Ectodermal cell (in vitro differentiated cells): ENCODE measurements at regions not wholly inside any gene's neighbourhood (a gene's known extent, or its start where the extent isn't known, plus 50 kb on each side); places are given as distances from the start of the nearest gene placed in this dataset.
"Not testable (repeated sequence)": the region's sequence is repeated elsewhere in the genome, so short reads cannot be mapped to it uniquely, and the experiment has no call there.

Experiments used
- H3K27ac ChIP-seq: 2 replicates; pipeline ENCODE4 v1.7.0; 2013; ENCODE audit warnings: mild to moderate bottlenecking, low read depth, low read length; ENCODE audit not compliant: insufficient read depth, poor library complexity, severe bottlenecking
- H3K27me3 ChIP-seq: 2 replicates; pipeline ENCODE4 v1.7.0; 2013; ENCODE audit warnings: mild to moderate bottlenecking, low read length; ENCODE audit not compliant: insufficient read depth, control insufficient read depth, poor library complexity, severe bottlenecking
- H3K36me3 ChIP-seq: one replicate; pipeline ENCODE4 v1.7.0; 2013; ENCODE audit warnings: low read length; ENCODE audit not compliant: control insufficient read depth, insufficient read depth
- H3K4me1 ChIP-seq: one replicate; pipeline ENCODE4 v1.7.0; 2013; ENCODE audit warnings: low read length; ENCODE audit not compliant: control insufficient read depth, insufficient read depth
- H3K4me3 ChIP-seq: 2 replicates; pipeline ENCODE4 v1.7.0; 2013; ENCODE audit warnings: low read depth, low read length, control low read depth; ENCODE audit not compliant: insufficient read depth
- H3K9me3 ChIP-seq: 2 replicates; pipeline ENCODE4 v1.7.0; 2013; ENCODE audit warnings: mild to moderate bottlenecking, low read length, moderate library complexity; ENCODE audit not compliant: control insufficient read depth
- WGBS, 2 experiments: methylation state at CpG; one replicate each; pipeline ENCODE4 v1.1.7; 2013; ENCODE audit warnings: missing lambda C conversion rate in 2 of 2; 5-methylcytosine and 5-hydroxymethylcytosine counted together

DNA sequence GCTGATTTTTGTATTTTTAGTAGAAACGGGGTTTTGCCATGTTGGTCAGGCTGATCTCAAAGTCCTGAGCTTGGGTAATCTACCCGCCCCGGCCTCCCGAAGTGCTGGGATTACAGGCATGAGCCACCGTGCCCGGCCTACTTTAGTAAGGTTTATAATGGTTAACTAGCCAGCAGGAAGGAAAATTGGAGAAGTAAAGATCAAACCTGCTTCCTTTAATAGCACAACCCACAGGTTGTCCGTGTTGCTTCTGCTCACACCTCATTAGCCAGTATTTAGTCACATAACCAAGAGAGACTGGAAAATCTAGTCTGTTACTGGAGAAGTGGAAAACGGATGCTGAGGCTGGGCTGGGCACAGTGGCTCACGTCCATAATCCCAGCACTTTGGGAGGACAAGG, 51.9 kb upstream of the TBL1XR1 start:
- Histone ChIP-seq H3K4me1 (no peaks in the 10 kb centered on the region), H3K27me3 (no peaks in the 10 kb centered on the region), H3K4me3 (no peak overlapping the region), H3K27ac (no peak overlapping the region), H3K36me3 (no peaks in the 10 kb centered on the region), H3K9me3 (no peaks in the 10 kb centered on the region)
- 93 to 94% methylated on average over 9 of the region's 9 CpGs for WGBS, 2 experiments

DNA sequence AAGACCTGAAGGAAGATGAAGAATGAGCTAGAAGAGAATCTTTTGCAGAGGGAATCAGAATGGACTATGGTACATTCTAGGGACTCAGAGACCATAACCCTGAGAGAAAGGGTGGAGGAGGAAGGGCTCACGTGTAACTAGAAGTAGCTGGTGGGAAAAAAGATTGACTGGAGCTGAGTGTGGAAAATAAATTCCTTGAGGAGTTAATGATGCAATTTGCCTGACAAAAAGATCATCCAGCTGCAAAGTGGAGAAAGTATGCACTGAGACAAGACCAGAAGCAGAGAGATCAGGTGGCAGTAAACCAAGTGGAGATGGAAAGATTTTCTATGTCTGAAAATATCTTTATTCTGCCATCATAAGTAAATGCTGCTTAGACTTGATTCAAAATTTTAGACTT, 52.9 kb upstream of the TBL1XR1 start:
- no peaks in the 10 kb centered on the region for H3K36me3 ChIP-seq
- H3K9me3 ChIP-seq = no peaks in the 10 kb centered on the region
- H3K27ac ChIP-seq = no peak overlapping the region
- WGBS, 2 experiments = 37 to 51% methylated on average over 1 of the region's 1 CpG
- no peak overlapping the region for H3K4me3 ChIP-seq
- H3K4me1 ChIP-seq = no peaks in the 10 kb centered on the region
- no peaks in the 10 kb centered on the region for H3K27me3 ChIP-seq

DNA sequence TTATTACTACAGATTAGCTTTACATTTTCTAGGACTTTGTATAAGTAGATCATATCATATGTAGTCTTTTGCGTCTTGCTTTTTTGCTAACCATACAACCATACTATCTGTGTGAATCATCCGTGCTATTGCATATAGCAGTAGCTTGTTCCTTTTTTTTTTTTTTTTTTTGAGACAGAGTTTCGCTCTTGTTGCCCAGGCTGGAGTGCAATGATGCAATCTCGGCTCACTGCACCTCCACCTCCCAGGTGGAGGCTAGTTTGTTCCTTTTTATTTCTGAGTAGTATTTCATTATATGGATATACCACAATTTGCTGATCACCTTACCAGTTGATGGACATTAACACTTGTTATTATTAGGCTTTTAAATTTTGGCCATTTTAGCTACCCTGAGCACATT, 54.5 kb upstream of the TBL1XR1 start:
- no peak overlapping the region for H3K4me3 ChIP-seq
- 100% methylated on average over 1 to 2 of the region's 4 CpGs for WGBS, 2 experiments
- no peaks in the 10 kb centered on the region for H3K4me1 ChIP-seq

DNA sequence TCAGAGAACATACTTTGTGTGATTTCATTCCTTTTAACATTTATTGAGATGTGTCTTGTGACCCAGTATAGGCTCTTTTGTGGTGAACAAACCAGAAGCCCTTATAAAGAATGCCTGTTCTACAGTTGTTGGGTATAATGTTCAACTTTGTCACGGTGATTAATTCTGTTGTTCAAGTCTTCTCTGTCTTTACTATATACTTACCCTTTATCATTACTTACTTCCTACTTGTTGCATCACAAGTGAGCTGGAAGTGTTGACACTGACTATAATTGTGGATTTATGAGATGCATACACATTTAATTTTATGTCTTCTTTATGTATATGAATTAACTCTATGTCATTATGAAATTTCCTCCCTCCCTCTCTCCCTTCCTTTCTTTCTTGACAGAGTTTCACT, 59.7 kb upstream of the TBL1XR1 start:
- H3K36me3 ChIP-seq = no peaks in the 10 kb centered on the region
- H3K9me3 ChIP-seq = no peaks in the 10 kb centered on the region
- no peaks in the 10 kb centered on the region for H3K27me3 ChIP-seq
- H3K27ac ChIP-seq = no peak overlapping the region
- no CpG with 5 or more reads among the region's 1 CpG for WGBS, 2 experiments
- H3K4me1 ChIP-seq = no peaks in the 10 kb centered on the region
- H3K4me3 ChIP-seq = no peak overlapping the region

More for the DNA sequence above, 54.5 kb upstream of the TBL1XR1 start:
- H3K27ac ChIP-seq = no peak overlapping the region
- no peaks in the 10 kb centered on the region for H3K9me3 ChIP-seq
- no peaks in the 10 kb centered on the region for H3K27me3 ChIP-seq
- H3K36me3 ChIP-seq = no peaks in the 10 kb centered on the region

DNA sequence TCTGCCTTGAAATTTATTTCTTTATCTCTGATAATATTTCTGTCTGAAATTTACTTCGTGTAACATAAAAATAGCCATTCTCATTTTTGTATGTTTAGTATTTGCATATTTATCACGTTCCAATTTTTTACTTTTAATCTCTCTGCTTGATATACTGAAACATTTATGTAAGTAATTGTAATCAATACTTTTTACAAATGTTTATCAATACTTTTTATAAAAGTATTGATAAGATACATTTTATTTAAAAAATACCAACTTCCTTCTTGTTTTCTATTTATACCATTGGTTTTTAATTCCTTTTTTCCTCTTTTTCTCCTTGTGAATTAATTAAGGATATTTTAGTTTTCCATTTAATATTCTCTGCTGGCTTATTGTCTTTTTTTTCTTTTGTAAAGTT, 60.3 kb upstream of the TBL1XR1 start:
- Histone ChIP-seq H3K27me3 (no peaks in the 10 kb centered on the region), H3K36me3 (no peaks in the 10 kb centered on the region), H3K9me3 (no peaks in the 10 kb centered on the region), H3K4me3 (no peak overlapping the region), H3K4me1 (no peaks in the 10 kb centered on the region), H3K27ac (no peak overlapping the region)
- 100% methylated on average over 1 of the region's 2 CpGs; no CpG with 5 or more reads in 1 of the 2 experiments for WGBS, 2 experiments

DNA sequence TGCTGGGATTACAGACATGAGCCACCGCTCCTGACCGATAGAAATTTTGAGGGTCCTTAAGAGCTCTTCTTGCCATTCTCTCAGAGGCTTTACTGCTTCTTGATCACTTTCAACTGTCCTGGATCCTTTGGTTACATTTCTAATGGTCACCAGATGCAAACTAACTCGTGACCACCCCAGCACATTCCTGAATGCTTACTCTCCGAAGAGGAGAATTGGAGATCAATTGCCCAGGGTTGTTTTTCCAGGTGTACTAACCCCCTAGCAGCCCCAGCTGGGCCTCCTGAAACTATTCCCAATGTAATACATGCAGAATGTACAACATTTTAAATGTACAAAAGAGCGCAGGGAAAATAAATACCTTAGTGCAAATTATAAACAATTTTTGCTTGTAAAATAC, 65.1 kb upstream of the TBL1XR1 start:
- WGBS, 2 experiments = 85 to 86% methylated on average over 4 to 5 of the region's 5 CpGs
- Histone ChIP-seq H3K36me3 (no peaks in the 10 kb centered on the region), H3K27ac (no peak overlapping the region), H3K9me3 (no peaks in the 10 kb centered on the region), H3K4me1 (no peaks in the 10 kb centered on the region), H3K4me3 (no peak overlapping the region), H3K27me3 (no peaks in the 10 kb centered on the region)

DNA sequence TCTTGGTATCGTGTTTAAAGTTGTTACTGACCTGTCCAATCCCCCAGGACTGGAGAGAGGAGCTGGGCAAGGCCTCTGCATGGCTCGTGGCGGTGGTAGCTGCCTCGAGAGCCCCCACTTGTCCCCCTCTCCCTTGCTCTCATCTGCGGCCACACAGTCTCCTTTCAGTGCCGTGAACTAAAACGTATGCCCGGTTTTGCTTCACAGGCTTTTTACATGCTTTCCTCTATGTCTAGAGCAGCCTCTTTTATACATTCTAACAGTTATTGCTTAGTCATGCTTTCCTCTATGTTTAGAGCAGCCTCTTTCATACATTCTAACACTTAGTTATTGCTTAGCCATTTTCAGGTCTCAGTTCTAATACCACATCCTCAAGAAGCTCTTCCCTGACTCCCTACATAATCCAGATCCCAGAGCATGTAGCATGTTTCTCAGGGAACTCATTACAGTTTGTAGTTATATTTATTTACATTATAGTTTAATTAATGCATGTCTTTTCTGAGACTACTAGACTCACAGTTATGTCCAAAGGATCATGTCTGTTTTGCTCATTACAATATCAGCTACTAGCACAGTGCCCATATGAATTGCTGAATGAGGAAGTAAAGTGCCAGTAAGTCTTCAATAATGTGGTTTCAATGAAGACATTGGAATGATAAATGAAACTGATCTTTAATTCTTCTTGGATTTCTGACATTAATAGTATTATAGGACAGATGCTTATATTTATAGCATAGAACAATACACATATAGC, 66.5 kb upstream of the TBL1XR1 start:
- no peak overlapping the region for H3K27ac ChIP-seq
- WGBS, 2 experiments = 79% methylated on average over 8 of the region's 8 CpGs
- no peaks in the 10 kb centered on the region for H3K9me3 ChIP-seq
- H3K36me3 ChIP-seq = no peaks in the 10 kb centered on the region
- H3K4me3 ChIP-seq = no peak overlapping the region
- H3K4me1 ChIP-seq = no peaks in the 10 kb centered on the region
- no peaks in the 10 kb centered on the region for H3K27me3 ChIP-seq

DNA sequence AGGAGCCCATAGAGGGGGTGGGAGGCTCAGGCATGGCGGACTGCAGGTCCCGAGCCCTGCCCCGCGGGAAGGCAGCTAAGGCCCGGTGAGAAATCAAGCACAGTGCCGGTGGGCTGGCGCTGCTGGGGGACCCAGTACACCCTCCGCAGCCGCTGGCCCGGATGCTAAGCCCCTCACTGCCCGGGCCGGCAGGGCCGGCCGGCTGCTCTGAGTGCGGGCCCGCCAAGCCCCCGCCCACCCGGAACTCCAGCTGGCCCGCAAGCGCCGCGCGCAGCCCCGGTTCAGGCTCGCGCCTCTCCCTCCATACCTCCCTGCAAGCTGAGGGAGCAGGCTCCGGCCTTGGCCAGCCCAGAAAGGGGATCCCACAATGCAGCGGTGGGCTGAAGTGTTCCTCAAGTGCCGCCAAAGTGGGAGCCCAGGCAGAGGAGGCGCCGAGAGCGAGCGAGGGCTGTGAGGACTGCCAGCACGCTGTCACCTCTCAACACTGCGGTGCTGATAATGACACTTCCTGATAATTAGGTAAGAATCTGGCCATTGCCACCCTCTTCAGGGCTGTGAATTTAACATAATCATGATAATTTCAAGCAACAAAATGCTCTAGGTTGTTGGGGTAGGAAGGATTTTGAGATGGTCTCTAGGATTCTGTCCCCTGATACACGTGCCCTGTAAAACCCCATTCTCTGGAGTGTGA, 74.7 kb upstream of the TBL1XR1 start:
- not testable (repeated sequence) for H3K27me3 ChIP-seq, H3K27ac ChIP-seq
- 96 to 97% methylated on average over 36 of the region's 36 CpGs for WGBS, 2 experiments

DNA sequence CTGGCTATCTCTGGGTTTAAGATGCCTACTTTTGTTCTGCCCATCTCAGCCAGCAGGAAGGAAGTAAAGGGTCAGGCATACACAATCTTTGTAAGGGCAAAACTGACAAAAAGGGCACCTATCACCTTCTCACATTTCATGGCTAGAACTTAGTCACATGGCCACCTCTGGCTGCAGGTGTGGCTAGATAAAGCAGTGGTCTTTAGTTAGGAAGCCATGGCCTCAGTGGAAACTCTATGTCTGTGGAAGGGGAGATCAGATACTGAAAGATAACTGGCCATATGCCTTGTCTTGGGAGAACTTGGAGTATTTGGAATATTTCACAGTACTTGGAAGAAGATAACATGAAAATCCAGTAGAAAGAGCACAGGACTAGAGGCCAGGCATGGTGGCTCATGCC, 80.7 kb upstream of the TBL1XR1 start:
- no peak overlapping the region for H3K4me3 ChIP-seq
- H3K27me3 ChIP-seq = no peaks in the 10 kb centered on the region
- no peaks in the 10 kb centered on the region for H3K36me3 ChIP-seq
- H3K9me3 ChIP-seq = no peaks in the 10 kb centered on the region
- H3K27ac ChIP-seq = no peak overlapping the region
- no peaks in the 10 kb centered on the region for H3K4me1 ChIP-seq

More for the DNA sequence above, 74.7 kb upstream of the TBL1XR1 start:
- H3K36me3 ChIP-seq, H3K9me3 ChIP-seq, H3K4me1 ChIP-seq, H3K4me3 ChIP-seq: not testable (repeated sequence)

DNA sequence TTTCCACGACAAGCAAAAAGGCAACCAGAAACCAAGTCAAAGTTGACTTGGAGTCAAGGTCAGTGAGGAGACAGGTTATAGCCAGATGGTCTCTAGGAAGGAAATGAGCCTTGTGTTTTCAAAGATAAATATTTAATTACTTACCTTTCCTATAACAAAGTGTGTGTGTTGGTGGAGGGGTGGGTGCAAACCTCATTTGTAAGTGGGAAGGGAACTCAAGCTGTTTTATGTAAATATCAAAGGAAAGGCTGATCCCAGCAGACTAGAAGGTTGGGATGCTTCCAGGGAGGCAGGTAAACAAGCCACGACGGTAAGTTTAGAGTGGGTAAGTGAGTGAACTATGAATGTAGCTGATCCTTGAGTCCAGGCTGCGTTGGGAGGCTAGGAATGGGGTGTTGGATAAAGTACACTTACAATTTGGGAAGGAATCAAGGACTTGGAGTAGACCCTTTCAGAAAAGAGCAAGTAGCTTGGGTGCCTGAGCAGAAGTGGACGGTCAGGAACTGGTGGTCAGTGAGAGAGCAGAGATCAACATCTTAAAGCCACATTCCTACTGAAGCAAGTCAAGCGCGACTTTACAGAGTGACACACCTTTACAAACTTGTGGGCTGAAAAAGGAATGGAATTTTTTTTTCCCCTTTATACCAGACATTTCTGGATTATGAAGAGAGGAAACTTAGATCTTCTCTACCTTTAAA, 82.0 kb upstream of the TBL1XR1 start:
- no peaks in the 10 kb centered on the region for H3K9me3 ChIP-seq
- H3K27ac ChIP-seq = no peak overlapping the region
- no peaks in the 10 kb centered on the region for H3K27me3 ChIP-seq
- 47 to 53% methylated on average over 5 to 7 of the region's 7 CpGs for WGBS, 2 experiments
- no peak overlapping the region for H3K4me3 ChIP-seq
- peaks cover 5% of the 10 kb centered on the region for H3K4me1 ChIP-seq
- H3K36me3 ChIP-seq = no peaks in the 10 kb centered on the region
